ENCODE measurements at regions not wholly inside any gene's neighbourhood (a gene's known extent, or its start where the extent isn't known, plus 50 kb on each side); places are given as distances from the start of the nearest gene placed in this dataset.

DNA sequence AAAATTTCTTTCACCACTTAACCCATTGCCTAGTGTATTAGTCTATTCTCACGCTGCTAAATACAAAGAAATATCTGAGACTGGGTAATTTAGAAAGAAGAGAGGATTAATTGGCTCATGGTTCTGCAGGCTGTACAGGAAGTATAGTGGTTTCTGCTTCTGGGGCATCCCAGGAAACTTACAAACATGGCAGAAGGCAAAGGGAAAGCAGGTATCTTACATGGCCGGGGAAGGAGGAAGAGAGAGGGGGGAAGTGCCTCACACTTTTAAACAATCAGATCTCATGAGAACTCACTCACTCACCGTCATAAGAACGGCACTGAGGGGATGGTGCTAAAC lies 931.4 kb upstream of the SOX9 start:
- no peaks in the 10 kb centered on the region for H3K36me3 ChIP-seq (ENCODE audit: control insufficient read depth, insufficient read depth, low read length)
- TF ChIP-seq, protein P1, sequence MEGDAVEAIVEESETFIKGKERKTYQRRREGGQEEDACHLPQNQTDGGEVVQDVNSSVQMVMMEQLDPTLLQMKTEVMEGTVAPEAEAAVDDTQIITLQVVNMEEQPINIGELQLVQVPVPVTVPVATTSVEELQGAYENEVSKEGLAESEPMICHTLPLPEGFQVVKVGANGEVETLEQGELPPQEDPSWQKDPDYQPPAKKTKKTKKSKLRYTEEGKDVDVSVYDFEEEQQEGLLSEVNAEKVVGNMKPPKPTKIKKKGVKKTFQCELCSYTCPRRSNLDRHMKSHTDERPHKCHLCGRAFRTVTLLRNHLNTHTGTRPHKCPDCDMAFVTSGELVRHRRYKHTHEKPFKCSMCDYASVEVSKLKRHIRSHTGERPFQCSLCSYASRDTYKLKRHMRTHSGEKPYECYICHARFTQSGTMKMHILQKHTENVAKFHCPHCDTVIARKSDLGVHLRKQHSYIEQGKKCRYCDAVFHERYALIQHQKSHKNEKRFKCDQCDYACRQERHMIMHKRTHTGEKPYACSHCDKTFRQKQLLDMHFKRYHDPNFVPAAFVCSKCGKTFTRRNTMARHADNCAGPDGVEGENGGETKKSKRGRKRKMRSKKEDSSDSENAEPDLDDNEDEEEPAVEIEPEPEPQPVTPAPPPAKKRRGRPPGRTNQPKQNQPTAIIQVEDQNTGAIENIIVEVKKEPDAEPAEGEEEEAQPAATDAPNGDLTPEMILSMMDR (IDR thresholded peaks at IDR 0.05; ENCODE audit: insufficient read depth, low read length, poor library complexity, severe bottlenecking) = no peak
- DNase-seq (ENCODE audit: low read depth) = no peak
- H3K4me3 ChIP-seq (ENCODE audit: low read depth, low read length) = no peak overlapping the region
- H3K27me3 ChIP-seq (ENCODE audit: control insufficient read depth, insufficient read depth, low read length) = no peaks in the 10 kb centered on the region

DNA sequence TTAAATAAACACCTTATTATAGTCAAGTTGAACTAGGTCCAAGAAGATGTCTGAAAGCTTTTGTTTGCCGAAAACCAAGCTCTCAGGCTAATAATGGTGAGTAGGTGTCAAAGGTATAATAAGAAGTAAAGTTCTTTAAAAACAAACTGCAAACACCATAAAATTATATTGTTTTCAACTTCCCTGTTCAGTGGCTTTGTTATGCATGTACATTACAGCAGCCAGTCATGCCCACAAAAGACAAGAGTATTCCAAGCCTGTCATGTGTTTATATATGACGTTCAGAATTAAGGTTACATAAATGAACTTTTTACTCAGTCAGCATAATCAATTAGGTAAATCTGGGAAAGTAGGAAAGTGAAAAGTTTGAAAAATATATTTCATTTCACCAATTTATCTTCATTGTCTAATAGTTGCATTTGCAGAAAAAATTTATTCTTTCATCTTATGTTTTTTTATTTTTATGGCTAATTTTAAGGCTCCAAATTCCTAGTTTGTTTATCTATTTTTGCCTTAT lies 928.7 kb upstream of the SOX9 start:
- Histone ChIP-seq H3K36me3 (ENCODE audit: control insufficient read depth, insufficient read depth, low read length) (no peaks in the 10 kb centered on the region), H3K4me3 (ENCODE audit: low read depth, low read length) (no peak overlapping the region), H3K27me3 (ENCODE audit: control insufficient read depth, insufficient read depth, low read length) (no peaks in the 10 kb centered on the region)
- no peak for DNase-seq (ENCODE audit: low read depth)
- TF ChIP-seq, protein P1 (IDR thresholded peaks at IDR 0.05; ENCODE audit: insufficient read depth, low read length, poor library complexity, severe bottlenecking) = no peak

DNA sequence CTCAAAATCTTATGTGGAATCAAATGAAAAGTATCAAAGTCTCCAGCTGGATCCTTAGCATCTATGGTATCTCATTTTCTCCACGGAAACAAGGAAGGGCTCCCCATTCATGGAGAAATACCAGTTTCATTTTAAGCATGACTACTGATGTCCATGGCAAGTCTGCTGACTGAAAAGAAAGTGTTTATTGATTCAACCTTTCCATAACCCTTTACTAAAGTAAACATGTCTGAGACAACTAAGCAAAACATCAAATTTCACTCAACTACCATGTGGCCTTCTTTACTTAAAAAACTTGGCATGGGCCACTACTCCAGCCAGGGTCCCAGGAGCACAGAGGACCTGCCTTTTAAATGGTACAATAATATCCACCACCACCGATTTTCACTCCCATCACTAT lies 928.0 kb upstream of the SOX9 start:
- H3K36me3 ChIP-seq (ENCODE audit: control insufficient read depth, insufficient read depth, low read length) = no peaks in the 10 kb centered on the region
- no peak overlapping the region for H3K4me3 ChIP-seq (ENCODE audit: low read depth, low read length)
- TF ChIP-seq, protein P1 (IDR thresholded peaks at IDR 0.05; ENCODE audit: insufficient read depth, low read length, poor library complexity, severe bottlenecking) = no peak
- H3K27me3 ChIP-seq (ENCODE audit: control insufficient read depth, insufficient read depth, low read length) = no peaks in the 10 kb centered on the region
- no peak for DNase-seq (ENCODE audit: low read depth)

DNA sequence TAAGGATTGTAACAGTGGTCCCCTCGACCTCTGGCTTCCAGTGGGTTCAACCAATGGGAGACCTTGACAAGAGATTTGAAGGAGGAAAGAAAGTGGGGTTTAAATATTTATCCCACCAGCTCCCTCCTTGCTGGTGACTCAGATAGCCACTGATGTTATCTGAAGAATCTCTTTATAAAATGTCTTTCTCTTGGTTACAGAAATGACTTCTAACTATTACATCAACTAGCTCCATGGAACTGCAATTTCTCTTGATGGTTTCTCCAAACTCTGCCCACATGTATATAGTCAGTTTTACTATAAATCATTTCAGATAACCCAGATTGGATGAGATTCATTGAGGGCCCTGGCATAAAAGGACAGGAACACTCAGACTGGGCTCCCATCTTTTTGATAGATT lies 920.2 kb upstream of the SOX9 start:
- H3K4me3 ChIP-seq (ENCODE audit: low read depth, low read length) = no peak overlapping the region
- no peak for DNase-seq (ENCODE audit: low read depth)
- no peaks in the 10 kb centered on the region for H3K36me3 ChIP-seq (ENCODE audit: control insufficient read depth, insufficient read depth, low read length)
- H3K27me3 ChIP-seq (ENCODE audit: control insufficient read depth, insufficient read depth, low read length) = no peaks in the 10 kb centered on the region
- TF ChIP-seq, protein P1 (IDR thresholded peaks at IDR 0.05; ENCODE audit: insufficient read depth, low read length, poor library complexity, severe bottlenecking) = no peak

DNA sequence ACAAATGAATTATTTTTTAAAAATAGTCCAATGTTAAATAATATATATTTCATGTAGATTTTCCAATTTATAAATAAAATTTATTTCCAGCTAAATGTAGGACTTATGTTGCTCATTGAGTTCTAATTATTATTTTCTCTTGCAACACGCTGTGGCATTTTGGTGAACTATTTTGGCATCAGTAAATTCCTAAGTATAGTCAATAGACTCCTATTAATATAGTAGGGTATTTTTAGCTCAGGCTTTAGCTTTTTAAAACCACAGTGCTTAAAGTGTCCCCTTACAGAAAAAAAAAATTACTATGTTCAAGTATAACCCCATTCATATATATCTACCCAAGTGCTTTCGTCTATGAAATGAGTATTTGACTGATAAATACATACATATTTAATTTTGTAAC lies 919.2 kb upstream of the SOX9 start:
- Histone ChIP-seq H3K27me3 (ENCODE audit: control insufficient read depth, insufficient read depth, low read length) (no peaks in the 10 kb centered on the region), H3K4me3 (ENCODE audit: low read depth, low read length) (no peak overlapping the region), H3K36me3 (ENCODE audit: control insufficient read depth, insufficient read depth, low read length) (no peaks in the 10 kb centered on the region)
- no peak for DNase-seq (ENCODE audit: low read depth)
- TF ChIP-seq, protein P1 (IDR thresholded peaks at IDR 0.05; ENCODE audit: insufficient read depth, low read length, poor library complexity, severe bottlenecking) = no peak

DNA sequence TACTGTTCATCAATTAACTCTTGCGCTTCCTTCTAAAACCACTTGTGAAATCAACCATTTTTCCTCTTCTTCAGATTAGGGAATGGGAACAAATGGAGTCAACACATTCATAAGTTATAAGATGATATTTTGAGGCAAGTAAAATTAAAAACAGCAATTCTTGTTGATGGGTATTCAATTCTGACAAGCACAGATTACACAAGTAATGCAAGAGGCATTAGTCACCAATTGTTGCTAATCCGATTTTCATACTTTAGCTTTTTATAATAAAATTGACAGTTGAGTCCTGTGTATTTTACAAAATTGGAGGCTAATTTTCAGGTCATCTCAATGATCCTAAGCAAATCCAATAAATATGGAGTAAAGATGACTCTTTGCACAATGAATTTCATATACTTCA lies 918.4 kb upstream of the SOX9 start:
- Histone ChIP-seq H3K36me3 (ENCODE audit: control insufficient read depth, insufficient read depth, low read length) (no peaks in the 10 kb centered on the region), H3K4me3 (ENCODE audit: low read depth, low read length) (no peak overlapping the region), H3K27me3 (ENCODE audit: control insufficient read depth, insufficient read depth, low read length) (no peaks in the 10 kb centered on the region)
- TF ChIP-seq, protein P1 (IDR thresholded peaks at IDR 0.05; ENCODE audit: insufficient read depth, low read length, poor library complexity, severe bottlenecking) = no peak
- DNase-seq (ENCODE audit: low read depth) = no peak
